ENCODE measurements at regions not wholly inside any gene's neighbourhood (a gene's known extent, or its start where the extent isn't known, plus 50 kb on each side); places are given as distances from the start of the nearest gene placed in this dataset.

DNA sequence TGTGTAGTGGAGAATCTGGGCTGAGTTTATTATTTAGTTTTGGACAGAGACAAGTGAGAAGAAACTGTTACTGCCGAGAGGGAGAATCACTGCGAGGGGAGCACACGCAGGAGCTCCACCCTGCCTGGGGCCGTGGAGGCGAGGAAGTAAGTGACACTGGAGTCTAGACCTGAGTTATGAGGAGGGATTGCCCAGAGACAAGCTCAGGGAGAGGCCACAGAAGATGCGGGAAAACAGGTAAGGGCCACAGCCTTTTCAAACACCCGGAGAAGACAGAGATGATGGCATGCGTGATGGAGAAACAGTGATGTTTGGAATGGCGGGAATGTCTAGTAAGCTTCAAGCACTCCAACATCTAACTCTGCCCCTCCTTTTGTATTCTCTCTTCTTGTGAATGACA is 84.1 kb downstream of the TNFSF11 start:
- no peak overlapping the region for H3K4me3 ChIP-seq (ENCODE audit: low read depth, low read length)
- TF ChIP-seq, protein P1, sequence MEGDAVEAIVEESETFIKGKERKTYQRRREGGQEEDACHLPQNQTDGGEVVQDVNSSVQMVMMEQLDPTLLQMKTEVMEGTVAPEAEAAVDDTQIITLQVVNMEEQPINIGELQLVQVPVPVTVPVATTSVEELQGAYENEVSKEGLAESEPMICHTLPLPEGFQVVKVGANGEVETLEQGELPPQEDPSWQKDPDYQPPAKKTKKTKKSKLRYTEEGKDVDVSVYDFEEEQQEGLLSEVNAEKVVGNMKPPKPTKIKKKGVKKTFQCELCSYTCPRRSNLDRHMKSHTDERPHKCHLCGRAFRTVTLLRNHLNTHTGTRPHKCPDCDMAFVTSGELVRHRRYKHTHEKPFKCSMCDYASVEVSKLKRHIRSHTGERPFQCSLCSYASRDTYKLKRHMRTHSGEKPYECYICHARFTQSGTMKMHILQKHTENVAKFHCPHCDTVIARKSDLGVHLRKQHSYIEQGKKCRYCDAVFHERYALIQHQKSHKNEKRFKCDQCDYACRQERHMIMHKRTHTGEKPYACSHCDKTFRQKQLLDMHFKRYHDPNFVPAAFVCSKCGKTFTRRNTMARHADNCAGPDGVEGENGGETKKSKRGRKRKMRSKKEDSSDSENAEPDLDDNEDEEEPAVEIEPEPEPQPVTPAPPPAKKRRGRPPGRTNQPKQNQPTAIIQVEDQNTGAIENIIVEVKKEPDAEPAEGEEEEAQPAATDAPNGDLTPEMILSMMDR (IDR thresholded peaks at IDR 0.05; ENCODE audit: low read depth, low read length): no peak

DNA sequence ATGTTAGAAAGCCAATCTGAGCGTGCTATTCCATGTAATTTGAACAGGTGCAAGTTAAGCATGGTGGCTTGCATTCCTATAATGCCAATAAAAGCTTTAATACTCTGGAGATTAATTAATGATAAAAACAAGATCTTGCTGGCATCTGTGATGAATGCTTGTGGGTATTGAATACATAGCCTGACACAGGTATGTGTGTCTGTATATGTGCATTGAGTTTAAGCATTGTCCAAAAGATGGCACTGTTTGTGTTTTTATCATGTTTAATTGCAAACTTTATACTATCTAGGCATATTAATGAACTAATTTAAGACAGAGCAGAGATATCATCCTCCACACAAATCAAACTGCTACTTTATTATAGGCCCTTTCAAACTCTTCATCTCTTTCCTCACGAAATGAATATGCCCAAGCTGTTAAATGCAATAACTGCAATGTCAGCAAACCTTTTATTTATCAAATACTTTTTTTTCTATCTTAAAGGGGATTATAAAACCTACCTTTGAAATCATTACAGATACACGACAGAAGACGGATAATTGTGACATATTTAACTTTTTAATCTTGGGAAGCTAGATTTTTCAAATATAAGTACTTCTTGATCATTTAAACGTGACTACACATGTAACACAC is 86.5 kb downstream of the TNFSF11 start:
- H3K4me3 ChIP-seq (ENCODE audit: low read depth, low read length): no peak overlapping the region
- TF ChIP-seq, protein P1 (IDR thresholded peaks at IDR 0.05; ENCODE audit: low read depth, low read length): peak; percentile 27; the same call in 1 of the 2 replicates

DNA sequence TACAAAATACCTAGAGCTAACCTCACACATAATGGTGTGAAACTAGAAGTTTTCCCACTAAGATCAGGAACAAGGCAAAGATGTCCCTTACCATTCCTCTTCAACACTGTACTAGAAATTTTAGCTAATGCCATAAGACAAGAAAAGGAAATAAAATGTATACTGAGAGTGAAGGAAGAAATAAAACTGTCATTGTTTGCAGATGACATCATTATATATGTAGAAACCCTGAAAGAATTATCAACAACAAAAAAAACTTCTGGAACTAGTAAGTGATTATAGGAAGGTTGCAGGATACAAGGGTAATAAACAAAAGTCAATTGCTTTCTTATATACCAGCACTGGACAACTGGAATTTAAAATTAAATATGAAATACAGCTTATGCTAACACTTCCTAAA is 93.7 kb downstream of the TNFSF11 start:
- no peak overlapping the region for H3K4me3 ChIP-seq (ENCODE audit: low read depth, low read length)
- TF ChIP-seq, protein P1 (IDR thresholded peaks at IDR 0.05; ENCODE audit: low read depth, low read length): no peak

DNA sequence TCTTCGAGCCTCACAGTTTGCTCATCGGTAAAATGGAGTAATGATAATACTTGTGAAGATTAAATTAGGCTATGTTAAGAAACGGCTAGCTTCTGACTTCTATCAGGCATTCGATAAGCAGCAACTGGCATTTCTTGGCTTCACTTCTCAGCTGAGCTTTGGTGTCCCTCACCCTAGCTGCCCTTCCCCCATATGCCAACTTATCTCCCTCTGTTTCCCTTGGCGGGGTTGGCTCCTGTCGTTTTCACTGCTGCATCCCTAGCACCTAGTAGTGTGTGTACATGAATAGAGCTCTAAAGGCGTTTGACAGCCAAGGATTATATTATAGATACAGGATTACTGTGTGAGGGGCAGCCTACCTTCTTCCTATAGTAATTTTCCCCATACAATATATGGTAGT is 97.5 kb downstream of the TNFSF11 start:
- H3K4me3 ChIP-seq (ENCODE audit: low read depth, low read length): no peak overlapping the region
- TF ChIP-seq, protein P1 (IDR thresholded peaks at IDR 0.05; ENCODE audit: low read depth, low read length): no peak

DNA sequence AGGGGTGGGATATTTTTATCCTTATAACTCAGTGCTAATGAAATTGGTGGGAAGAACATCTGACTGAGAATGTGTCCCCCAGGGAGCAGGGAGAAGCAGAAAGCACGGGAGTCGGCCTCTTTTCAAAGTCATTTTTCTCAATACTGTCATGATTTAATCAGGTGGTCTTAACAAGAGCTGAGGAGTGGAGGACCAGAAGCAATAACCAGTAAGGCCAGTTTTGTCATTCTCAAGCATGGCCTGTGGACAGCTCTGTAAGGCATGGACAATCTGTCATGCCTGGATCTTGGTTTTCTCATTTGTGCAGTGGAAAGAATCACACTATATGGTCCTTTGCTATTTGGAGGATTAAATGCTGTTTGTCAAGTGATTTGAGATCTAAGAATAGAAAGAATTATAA is 99.7 kb downstream of the TNFSF11 start:
- TF ChIP-seq, protein P1 (IDR thresholded peaks at IDR 0.05; ENCODE audit: low read depth, low read length): no peak

DNA sequence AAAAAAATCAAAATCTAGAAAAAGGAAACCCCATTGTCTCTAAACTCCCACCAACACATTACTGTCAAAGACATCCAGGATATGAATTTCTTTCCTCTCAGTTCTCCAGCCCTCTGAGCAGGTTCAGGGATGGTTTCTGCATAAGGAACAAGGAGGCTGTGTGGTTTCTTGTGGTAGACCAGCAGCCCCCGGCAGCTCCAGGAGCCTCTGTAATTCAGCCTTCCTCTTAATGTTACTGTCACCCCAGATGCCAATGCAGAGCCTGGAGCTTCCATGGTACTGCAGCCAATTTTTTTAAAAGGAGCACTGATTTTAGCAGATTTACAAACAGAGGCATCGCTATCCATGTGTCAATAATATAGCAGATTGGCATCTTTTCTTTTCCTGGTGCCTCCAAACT is 100.6 kb upstream of the FAM216B start:
- H3K4me3 ChIP-seq (ENCODE audit: low read depth, low read length): no peak overlapping the region
- TF ChIP-seq, protein P1 (IDR thresholded peaks at IDR 0.05; ENCODE audit: low read depth, low read length): no peak

More for the DNA sequence above, 99.7 kb downstream of the TNFSF11 start:
- no peak overlapping the region for H3K4me3 ChIP-seq (ENCODE audit: low read depth, low read length)

DNA sequence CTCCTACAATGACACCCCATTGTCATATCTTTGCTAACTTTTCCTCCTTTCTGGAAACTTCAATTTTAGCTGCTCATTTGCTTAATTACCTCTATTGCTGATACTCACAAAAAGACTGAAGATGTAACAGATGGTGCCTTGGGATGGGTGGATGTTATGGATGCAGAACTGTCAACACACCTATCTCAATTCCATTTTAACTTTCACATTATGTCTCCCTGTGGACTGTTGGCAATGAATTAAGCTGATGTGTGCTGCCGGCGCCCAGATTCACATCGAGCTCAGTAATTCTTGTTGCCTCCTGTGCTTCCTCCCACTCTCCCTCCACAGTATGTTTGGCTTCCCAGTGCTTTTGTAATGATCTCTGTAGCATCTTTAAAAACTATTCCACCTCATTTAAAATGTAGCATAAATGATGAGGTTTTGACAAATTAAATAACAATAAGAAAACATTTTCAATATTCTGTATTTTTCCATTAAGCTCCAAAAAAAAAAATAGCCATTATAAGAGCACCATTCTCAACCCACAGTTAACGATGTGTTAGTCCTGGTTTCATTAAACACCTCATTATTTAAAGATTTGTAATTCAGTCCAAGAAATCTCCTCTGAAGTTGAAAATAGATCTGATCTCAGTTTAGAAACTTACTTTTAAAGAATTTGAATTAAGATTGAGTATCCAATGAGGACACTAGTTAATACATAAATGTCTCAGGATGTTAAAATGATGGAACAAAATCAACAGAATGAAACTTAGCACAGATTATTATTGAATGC is 99.9 kb upstream of the FAM216B start:
- H3K4me3 ChIP-seq (ENCODE audit: low read depth, low read length): no peak overlapping the region
- TF ChIP-seq, protein P1 (IDR thresholded peaks at IDR 0.05; ENCODE audit: low read depth, low read length): no peak
